NCI-H2196 treated with DMSO at 0.1 percent for 48 hours (cell line): ENCODE measurements at regions not wholly inside any gene's neighbourhood (a gene's known extent, or its start where the extent isn't known, plus 50 kb on each side); places are given as distances from the start of the nearest gene placed in this dataset.

Experiments
- DNase-seq: peaks from one replicate; lab custom pipeline; 2025; ENCODE audit not compliant: unreplicated experiment; lab: John Stamatoyannopoulos, UW

- no peak for DNase-seq
Observed at GRCh38 chr5:173689737-173690360, 73.4 kb upstream of the BOD1 start.

- no peak for DNase-seq
Observed at GRCh38 chr5:173691931-173692330, 75.5 kb upstream of the BOD1 start.

DNA sequence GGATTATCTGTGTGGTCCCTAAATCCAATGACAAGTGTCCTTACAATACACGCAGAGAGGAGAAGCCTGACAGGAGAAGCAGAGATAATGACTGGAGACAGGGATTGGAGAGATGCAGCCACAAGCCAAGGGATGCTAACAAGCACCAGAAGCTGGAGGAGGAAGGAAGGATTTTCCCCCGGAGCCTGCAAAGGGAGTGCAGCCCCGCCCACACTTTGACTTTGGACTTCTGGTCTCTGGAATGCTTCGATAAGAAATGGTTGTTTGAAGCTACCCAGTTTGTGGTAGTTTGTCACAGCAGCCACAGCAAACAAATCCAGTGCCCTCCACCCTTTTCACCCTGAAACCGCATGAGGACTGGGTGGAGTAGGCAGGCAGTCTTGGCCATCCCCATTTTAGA is 77.2 kb upstream of the BOD1 start:
- no peak for DNase-seq

GRCh38 chr5:173696216-173696615 is 79.8 kb upstream of the BOD1 start:
- no peak for DNase-seq

GRCh38 chr5:173697931-173698579 is 81.6 kb upstream of the BOD1 start:
- no peak for DNase-seq

DNA sequence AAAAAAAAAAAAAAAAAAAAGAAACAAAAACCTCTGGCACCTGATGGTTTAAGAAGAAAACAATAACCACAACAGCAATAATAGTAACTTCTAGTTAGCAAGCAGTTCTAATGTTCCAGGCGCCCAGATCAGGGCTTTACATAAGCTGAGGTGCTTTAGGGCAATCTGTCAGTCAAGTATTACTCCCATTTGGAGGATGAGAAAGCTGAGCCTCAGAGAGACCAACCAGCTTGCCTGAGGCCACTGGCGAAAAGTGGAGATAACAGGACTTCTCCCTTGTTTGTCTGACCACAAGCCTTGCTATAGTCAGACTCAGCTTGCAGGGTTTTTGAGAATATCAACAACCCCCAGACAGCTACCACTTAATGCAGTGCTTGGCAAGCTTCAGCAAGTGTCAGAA is 83.5 kb upstream of the BOD1 start:
- DNase-seq = no peak

DNA sequence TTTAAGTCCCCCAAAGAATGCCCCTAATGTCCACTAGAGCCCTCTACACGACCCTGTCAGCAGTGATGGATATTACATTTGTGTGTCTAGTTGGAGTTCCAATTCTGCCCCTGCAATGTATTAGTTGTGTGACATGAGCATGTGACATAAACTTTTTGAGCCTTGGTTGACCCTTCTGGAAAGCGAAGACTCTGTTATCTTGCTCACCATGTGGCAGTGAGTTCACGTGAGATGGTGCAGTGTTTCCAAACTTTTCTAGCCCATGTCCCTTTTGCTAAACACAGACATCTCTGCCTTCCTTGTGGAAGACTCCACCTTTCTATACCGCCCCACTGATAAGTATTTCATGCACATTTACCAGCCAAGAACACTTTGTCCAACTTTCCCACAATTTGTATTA is 87.0 kb upstream of the BOD1 start:
- DNase-seq = no peak

GRCh38 chr5:173704615-173705511 is 88.4 kb upstream of the BOD1 start:
- no peak for DNase-seq

- no peak for DNase-seq
Observed at GRCh38 chr5:173705512-173706044, 89.1 kb upstream of the BOD1 start.

GRCh38 chr5:173706700-173707099 is 90.2 kb upstream of the BOD1 start:
- no peak for DNase-seq

DNA sequence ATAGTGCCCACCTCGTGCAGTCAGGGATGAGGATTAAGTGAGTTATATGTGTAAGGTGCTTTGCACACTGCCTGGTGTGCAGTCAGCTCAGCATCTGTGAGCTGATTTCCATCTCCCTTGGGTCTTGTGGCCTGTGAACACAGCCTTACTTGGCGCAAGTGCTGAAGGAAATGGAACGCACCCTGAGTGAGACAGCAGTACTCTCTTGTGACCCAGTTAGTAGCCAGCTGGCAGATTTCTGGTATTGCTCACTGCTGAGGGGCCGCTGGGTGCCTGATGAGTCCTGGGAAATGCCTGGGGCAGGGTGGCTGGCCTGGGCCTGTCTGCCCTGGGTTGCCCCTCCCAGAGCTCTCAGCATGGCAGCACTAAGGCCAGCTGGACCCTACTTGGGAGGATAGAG is 90.9 kb upstream of the BOD1 start:
- no peak for DNase-seq

GRCh38 chr5:173709145-173709544 is 92.7 kb upstream of the BOD1 start:
- no peak for DNase-seq

- DNase-seq = no peak
Observed at GRCh38 chr5:173709761-173710160, 93.3 kb upstream of the BOD1 start.

- no peak for DNase-seq
Observed at GRCh38 chr5:173710528-173710927, 94.1 kb upstream of the BOD1 start.

- DNase-seq = no peak
Observed at GRCh38 chr5:173711466-173711865, 95.0 kb upstream of the BOD1 start.

DNA sequence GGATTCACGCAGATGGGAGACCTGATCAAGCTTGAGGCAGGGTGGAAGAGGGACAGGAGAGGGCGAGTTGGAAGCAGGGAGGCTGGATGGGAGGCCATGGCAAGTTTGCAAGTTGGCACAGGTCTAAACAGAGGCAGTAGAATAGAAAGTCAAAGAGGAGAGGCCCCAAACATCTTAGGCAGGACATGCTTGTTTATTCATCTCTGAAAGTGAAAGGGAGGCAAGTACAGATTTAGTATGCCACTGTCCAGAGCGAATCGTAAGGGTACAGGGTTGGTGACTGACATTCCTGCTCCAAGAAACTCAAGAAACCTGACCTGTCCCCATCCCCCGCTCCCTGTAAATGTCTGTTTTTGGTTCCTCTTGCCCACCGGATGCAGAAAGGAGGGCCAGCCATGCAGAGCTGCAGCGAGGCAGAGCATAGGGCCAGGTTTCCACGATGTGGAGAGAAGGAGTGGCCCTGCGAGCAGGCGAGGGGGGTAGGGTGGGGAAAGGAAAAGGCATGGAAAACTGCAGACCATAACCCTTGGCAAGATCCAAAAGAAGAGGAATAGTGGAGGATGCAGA is 96.2 kb upstream of the BOD1 start:
- no peak for DNase-seq

DNA sequence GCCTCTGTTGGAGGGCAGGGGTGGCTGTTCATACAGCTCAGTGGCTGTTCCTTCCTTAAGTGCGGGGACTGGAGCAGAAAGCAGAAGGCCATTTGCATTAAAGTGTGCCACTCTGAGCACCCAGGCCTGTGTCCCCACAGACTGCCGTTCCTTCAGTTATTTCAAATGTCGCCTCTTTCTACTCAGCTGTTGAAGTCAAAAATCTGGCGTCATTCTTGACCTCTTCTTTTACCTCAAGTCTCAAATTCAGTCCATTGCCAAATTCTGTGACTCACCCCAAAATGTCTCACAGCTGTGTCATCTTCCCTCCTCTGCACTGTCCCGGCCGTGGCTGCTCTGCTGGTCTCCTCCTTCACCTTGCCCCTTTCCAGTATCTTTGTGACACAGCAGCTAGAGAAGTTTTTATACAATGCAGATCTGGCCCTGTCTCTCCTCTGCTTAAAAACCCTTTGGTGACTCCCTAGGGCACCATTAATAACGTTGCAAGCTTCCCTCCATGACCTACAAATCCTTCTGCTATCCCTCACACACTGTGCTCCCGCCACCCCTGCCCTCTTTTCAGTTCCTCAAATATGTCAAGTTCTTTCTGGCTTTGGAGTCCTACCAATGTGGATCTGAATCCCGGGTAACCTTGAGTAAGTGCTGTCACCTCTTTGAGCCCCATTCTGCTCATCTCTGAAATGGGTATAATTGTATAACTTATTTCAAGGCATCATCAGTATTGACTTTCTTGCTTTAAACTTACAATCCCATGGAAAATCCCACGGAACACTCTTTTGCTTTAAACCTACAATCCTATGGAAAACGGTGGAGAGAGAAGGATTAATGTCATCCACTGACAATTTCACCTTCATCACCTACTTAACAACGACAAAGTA is 98.3 kb upstream of the BOD1 start:
- no peak for DNase-seq

GRCh38 chr5:173715607-173716006 is 99.2 kb upstream of the BOD1 start:
- no peak for DNase-seq

GRCh38 chr5:173716058-173716682 is 99.7 kb upstream of the BOD1 start:
- DNase-seq = no peak

DNA sequence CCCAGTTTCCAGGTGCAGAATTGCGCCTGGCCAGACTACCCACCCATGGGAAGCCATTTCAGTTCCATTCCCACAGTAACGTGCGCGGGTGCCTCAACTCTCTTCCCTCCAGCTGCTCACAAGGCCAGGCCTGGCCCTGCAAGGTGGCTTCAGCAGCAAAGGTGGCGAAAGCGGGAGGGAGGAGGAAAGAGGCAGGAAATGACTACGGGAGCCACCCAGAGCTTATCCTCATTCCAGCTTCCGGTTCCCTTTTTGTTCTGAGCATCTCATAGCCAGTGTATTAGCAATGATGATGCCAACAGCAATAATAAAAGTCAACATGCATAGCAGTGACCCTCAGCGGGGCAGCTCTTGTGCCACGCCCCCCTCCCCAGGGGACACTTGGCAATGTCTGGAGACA is 101.5 kb upstream of the BOD1 start:
- DNase-seq = no peak
